SIG-M5 (cell line): ENCODE measurements at regions not wholly inside any gene's neighbourhood (a gene's known extent, or its start where the extent isn't known, plus 50 kb on each side); places are given as distances from the start of the nearest gene placed in this dataset.
"Not testable (repeated sequence)": the region's sequence is repeated elsewhere in the genome, so short reads cannot be mapped to it uniquely, and the experiment has no call there.

Experiments used
- DNase-seq: peaks from one replicate; lab custom pipeline; 2025; lab: John Stamatoyannopoulos, UW

- DNase-seq = no peak
Observed at GRCh38 chr4:126532527-126532926, 1100.2 kb upstream of the INTU start.

GRCh38 chr4:126533146-126533805 lies 1099.5 kb upstream of the INTU start:
- no peak for DNase-seq

- DNase-seq = no peak
Observed at GRCh38 chr4:126539771-126540170, 1093.0 kb upstream of the INTU start.

- DNase-seq = no peak
Observed at GRCh38 chr4:126541820-126542219, 1090.9 kb upstream of the INTU start.

- DNase-seq = no peak
Observed at GRCh38 chr4:126544276-126544675, 1088.5 kb upstream of the INTU start.

GRCh38 chr4:126546197-126546596 lies 1086.6 kb upstream of the INTU start:
- not testable (repeated sequence) for DNase-seq

- no peak for DNase-seq
Observed at GRCh38 chr4:126547352-126547751, 1085.4 kb upstream of the INTU start.

GRCh38 chr4:126548890-126549289 lies 1083.9 kb upstream of the INTU start:
- no peak for DNase-seq

GRCh38 chr4:126552321-126552720 lies 1080.4 kb upstream of the INTU start:
- DNase-seq = no peak

GRCh38 chr4:126553248-126553647 lies 1079.5 kb upstream of the INTU start:
- DNase-seq = no peak

GRCh38 chr4:126558596-126558995 lies 1074.2 kb upstream of the INTU start:
- DNase-seq = no peak

GRCh38 chr4:126559961-126560360 lies 1072.8 kb upstream of the INTU start:
- no peak for DNase-seq

GRCh38 chr4:126560794-126561193 lies 1072.0 kb upstream of the INTU start:
- DNase-seq = no peak

- no peak for DNase-seq
Observed at GRCh38 chr4:126563389-126563788, 1069.4 kb upstream of the INTU start.

- DNase-seq = no peak
Observed at GRCh38 chr4:126564283-126564854, 1068.4 kb upstream of the INTU start.

GRCh38 chr4:126568652-126569570 lies 1063.8 kb upstream of the INTU start:
- DNase-seq = no peak

- no peak for DNase-seq
Observed at GRCh38 chr4:126572264-126572663, 1060.5 kb upstream of the INTU start.

GRCh38 chr4:126582737-126583136 lies 1050.0 kb upstream of the INTU start:
- no peak for DNase-seq

- DNase-seq = no peak
Observed at GRCh38 chr4:126583509-126583908, 1049.2 kb upstream of the INTU start.

GRCh38 chr4:126591583-126591982 lies 1041.2 kb upstream of the INTU start:
- DNase-seq = no peak

GRCh38 chr4:126592088-126592487 lies 1040.7 kb upstream of the INTU start:
- DNase-seq = no peak

GRCh38 chr4:126593626-126594025 lies 1039.1 kb upstream of the INTU start:
- DNase-seq = no peak

- DNase-seq = no peak
Observed at GRCh38 chr4:126595643-126596042, 1037.1 kb upstream of the INTU start.
